Left renal cortex interstitium (tissue), 4 donors: ENCODE measurements at regions not wholly inside any gene's neighbourhood (a gene's known extent, or its start where the extent isn't known, plus 50 kb on each side); places are given as distances from the start of the nearest gene placed in this dataset.
A peak's percentile ranks its signal among the peaks of the same experiment; 100 is the strongest.

ENCODE experiments used
- DNase-seq, 4 donors: peaks; one replicate each; pipeline ENCODE4 v3.0.0-alpha.2; 2013; ENCODE audit warnings: low read depth in 4 of 4, low spot score in 2 of 4, missing footprints in 1 of 4

DNA sequence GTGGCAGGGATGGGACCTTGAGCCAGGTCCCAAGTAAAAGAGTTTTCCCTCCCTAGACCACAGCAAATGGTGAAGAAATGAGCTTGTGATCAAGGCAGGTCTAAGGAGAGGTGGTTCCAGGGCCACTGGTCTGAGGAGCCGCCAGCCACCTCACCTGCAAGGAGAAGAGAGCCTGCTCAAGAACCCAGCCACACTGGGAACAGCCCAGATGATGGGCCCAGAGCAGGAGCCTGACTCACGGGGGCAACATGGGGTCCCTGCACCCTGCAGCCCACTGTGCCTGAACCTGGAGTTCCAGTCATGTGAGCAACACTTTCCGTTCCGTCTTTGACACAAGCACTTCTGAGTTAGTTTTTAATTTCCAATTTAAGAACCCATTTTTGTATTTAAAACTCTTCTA is 204.5 kb upstream of the CDH4 start:
- DNase-seq = no peak

DNA sequence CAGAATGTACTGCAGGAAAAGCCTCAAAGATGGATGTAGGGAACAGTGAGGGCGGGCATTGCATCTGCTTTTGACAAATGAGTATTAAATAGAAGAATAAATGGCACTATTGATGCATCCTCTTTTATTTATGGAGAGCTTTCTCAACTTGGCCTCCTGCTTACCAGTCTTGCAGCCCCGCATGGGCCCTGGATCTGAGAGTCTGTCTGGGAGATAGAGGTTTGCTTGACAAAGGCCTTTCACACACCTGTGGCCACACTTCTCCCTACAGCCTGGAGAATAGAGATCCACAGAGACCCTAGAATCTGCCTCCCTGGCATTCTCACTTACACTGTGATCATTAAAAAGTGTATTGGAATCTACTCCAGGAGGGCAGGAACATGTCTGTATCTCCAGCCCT is 203.8 kb upstream of the CDH4 start:
- DNase-seq = no peak

DNA sequence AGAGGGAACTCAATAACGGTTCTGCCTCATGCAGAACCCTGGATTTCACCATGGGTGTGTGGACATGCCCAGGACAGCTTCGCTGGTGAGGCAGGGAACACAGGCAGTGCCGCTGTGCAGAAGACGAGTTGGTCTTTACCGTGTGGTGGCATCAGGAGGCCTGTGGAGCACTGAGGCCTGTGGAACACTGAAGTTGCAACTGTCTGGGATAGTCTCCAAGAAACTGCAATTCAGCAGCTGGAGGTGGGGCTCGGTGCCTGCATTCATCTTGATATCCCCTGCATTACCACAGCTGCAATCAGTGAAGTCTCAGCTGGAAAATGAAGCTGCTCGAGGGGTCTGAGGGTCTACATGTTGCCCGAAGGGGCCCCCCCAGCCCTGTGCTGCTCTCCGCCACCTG is 202.4 kb upstream of the CDH4 start:
- DNase-seq = no peak

DNA sequence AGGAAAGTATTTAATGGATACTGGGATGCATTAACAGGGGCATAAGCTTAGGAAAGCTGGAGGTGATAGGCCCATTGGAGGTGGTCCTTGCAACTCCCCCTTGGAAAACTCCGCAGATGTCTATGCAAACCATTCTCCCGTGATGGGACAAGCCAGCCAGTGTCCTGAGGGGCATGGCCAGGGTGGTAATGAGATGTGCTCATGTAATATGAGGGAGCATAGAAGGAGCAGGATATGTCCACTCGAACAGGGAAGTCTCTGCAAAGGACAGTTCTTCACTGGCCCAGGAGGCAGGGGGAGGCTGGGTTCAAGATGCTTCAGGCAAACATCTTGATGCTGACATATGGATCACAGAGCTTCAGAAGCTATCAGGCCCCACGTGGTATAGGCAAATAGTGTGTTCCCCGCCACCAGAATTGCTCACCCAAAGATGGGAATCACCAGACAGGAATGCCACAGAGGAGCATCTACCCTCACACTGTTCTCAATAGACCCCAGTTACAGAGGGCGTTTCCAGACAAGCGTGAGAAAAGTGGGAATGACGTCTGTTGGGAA is 201.6 kb upstream of the CDH4 start:
- no peak for DNase-seq

DNA sequence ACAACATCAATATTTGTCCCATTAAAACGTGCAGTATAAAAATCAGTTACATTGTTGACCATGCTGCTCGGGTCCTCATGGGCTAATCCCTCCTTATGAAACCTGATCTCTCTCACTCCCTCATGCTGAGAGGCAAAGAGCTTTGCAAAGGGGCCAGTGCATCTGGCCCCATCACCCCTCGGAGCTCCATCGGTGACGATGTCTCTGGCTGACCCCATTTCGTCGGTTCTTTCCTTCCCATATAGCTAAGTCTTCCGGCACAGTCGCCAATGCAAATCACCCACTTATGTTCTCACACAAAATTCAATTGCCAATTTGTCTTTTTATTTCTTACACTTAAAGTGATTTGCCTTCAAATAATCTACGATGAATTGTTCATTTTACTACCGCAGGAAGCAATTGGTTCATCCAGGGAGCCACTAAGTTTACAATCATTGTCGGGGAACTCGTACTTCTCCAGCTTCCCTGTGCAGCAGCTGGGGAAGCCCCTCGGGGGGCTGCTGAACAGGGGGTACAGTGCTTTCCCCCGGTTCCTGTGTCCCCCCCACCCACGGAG is 199.8 kb upstream of the CDH4 start:
- DNase-seq = no peak

DNA sequence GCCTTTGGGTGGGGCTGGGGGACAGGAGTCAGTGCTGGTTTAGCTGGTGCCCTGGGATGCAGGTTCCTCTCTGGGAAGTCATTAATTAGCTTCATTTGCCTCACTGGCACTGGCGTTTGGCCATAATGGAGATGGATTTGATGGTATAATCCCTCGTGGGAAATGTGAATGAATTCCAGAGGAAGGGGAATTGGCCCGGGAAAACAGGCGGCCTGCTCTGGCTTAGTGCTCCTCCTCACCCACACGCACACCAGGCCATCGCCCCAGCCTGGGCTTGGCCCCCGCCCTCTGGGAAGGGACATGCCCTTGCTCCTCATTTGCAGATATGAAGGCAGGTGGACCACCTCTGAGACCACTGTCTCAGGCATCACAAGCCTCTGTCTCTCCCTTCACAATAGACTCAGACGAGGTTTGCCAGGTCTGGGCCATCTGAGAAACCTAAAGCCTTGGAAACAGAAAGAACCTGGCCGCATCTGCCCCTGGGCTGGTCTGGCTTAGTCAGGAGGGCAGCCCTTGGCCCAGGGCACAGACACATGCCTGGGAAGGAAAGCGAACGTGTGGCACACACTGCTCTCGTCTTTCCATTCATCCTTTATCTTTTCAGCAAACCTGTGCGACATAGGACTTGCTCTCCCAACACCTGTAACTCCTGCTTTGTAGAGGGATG is 199.2 kb upstream of the CDH4 start:
- DNase-seq = no peak

DNA sequence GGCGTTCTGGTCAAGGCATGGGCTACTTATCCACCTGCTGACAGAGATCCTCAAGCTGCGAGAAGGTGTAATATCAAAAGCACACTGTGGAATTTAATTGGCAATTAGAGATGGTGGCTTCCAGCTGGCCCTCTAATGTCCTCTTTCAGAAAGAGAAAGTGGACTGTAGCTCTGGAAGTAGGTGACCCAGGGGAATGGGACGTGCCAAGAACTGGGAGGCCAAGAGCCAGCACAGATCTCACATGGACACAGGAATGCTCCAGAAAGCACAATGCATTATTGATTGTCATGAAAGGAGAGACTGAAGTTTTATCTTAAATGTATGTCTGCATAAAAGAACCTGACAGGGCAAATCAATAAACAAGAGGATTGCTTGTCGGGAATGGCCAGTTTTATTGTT is 198.6 kb upstream of the CDH4 start:
- no peak for DNase-seq

DNA sequence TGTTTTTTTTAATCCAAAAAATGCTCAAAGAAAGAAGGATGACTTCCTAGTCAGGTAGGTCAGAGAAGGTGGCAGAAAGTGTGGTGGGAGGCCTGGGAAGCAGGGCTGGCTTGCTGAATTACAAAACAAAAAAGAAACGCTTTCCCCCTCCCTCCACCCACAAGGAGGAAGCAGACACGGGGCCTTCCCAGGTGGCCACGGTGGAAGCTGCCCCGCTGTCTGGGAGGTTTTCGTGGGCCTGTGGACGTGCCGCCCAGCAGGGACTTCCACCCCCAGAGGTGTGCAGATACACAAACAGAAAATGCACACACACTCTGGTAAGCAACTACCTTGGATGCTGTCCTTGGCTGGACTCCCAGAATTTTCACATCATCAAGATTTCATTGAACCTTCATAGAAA is 198.2 kb upstream of the CDH4 start:
- no peak for DNase-seq

DNA sequence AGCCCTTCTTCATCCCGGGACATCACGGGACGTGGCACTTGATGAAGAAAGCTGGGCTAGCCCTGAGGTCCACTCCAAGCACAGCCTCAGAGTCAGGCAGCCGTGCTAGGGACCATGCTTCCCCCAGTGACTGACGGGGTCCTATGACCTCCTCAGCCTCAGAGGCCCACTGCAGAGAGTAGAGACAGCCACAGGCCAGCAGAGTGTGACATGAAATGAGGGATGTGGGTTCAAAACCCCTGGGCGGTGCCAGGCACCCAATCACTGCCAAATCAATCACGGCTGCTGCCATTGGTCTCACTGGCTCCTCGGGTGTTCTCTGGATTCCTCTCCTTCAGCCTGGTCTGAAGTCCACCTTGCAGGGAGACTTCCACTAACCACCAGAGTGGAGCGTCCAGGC is 197.7 kb upstream of the CDH4 start:
- no peak for DNase-seq

DNA sequence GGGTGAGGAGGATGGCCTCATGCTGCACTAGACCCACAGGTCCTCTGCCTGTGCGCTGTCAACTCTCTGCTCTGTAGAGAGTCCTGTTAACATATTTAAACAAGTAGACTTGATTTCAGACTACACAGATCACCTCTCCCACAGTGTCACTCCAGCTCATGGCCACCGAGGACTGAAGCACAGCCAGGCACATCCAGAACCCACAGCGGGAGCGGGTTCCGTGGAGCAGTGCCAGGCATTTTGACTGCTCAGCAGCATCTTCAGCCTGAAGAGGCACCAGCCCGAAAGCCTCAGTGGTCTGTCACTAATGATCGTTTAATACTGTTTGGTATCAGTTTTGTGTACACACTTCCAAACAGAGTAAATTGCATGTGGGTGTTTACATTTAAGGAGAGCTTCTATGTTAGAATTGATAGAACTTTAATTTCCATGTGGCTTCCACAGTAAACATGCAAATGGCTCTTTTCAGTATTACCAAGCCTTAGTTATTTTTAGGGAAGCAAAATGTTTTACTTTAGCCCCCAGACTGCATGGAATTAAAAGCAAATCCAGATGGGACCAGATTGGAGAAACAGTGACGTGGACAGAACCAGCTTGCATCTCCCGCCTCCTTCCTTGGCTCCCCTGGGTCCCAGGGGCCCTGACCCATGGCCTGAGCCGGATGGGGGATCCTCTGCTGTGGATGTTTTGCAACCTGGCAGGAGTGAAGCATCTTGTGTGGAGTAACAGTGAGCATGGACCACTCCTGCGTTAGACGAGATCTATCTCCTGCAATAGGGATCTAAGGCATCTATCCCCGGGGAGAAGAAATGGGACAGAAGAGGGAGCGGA is 196.7 kb upstream of the CDH4 start:
- no peak for DNase-seq

DNA sequence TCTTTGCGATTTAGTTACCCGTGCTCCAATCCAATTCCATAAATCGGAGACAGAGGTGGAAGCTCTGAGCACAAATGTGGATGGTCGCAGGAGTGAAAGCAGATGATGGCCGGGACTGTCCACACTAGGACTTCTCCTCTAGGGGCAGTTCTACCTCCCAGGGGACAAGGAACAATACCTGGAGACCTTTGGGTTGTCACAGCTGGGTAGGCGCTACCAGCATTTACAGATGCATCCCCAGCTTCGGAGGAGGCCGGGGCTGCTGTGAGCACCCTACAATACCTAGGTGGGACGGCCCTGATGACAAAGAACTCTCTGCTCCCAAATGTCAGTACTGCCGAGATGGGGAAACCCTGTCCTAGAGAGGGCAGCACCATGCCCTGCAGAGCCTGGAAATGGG is 195.9 kb upstream of the CDH4 start:
- DNase-seq = no peak

DNA sequence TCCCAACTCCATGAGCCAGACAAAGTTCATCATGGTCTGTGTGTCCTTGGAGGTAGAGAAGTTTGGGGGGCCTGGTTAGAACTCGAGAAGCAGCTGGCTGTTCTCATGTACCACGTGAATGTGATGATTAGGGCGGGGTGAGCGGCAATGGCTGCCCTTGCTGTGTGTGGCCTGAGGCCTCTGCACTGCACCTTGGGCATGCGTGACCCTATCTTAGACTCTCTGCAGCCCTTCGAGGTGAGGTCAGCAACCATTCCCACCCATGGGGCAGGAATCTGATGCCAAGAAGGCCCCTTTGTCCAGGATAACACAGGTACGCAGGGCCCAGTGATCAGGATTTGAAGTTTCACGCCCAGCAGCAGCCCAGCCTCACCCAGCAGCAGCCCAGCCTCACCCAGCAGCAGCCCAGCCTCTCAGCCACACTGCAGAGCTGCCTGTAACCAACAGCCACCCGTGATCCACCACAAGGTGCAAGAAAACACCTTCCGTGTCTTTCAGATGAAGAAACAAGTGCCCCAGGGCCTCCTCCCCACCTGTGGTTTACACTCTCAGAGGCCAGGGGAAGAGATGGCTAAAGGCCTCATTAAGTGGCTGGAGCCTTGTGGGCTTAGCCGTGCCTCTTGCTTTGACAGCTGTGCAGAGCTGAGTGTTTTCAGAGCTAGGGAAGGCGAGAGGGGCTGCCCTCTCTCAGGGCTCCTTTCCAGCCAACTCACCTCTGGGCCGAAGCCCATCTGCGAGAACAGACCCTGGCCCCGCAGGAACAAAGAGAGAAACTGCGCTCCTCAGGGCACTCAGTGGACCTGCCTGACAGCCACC is 195.2 kb upstream of the CDH4 start:
- DNase-seq = peak in 1 of 4 donors; percentile 4

DNA sequence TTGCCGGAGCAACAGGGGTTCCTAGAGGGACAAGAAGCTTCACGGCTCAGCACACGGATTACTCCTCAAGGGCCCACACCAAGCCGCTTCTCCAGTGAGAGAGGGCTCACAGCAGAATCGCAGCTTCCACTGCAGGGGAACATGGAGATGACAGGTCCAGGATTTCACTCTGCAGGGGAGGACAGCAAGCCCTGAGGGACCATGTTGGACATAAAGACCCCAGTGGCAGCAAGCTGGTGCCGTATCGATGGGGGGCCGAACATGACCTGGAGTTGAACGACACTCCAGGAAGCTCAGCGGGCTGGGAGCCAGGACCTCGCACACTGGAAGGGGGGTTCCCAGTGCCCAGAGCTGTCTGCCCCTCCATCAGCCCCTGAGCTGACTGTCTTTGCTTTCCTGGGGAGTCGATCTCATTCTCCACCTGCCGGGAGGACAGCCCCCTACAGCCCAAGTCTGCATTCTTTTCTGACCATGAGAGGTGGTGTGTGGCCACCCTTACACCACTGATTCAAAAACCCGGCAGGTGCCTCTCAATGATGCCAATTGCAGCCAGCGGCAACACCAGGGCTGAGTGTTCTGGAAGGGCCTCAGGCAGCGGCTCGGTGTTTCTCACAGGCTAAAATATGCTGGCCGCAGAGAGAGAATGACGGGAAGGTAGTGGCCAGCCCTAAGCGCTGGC is 194.5 kb upstream of the CDH4 start:
- no peak for DNase-seq

DNA sequence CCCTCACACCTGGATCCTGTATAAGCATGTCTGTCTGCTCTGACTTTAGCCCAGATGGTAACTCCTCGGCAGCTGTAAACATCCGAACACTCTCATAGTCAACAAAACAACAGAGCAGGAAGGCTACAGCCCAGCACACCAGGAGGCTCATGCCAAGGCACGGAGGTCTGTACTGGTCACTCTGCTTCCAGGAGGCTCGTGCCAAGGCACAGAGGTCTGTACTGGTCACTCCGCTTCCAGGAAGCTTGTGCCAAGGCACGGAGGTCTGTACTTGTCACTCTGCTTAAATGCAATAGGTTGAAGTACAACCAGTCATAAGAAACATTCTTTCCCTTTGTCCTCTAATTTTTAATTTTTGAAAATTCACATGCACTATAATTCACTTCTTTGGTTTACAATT is 190.1 kb upstream of the CDH4 start:
- no peak for DNase-seq

DNA sequence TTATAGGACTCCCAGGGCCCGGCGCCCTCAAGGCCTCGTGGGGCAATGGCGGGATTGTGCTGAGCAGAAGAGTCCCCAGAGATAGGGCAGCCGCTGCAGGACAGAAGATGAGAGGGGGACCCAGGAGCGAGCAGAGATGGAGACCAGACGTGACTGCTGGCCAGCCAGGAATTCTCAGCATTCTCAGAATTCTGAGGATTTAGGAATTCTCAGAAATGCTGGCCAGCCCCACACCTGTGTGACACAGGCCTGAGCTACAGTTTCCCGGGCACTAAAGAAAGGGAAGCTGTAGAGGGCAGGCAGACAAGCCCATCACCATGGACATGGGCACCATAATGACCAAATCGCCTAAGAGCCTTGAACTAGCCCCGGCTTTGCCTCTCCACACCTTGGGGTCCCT is 186.2 kb upstream of the CDH4 start:
- no peak for DNase-seq

DNA sequence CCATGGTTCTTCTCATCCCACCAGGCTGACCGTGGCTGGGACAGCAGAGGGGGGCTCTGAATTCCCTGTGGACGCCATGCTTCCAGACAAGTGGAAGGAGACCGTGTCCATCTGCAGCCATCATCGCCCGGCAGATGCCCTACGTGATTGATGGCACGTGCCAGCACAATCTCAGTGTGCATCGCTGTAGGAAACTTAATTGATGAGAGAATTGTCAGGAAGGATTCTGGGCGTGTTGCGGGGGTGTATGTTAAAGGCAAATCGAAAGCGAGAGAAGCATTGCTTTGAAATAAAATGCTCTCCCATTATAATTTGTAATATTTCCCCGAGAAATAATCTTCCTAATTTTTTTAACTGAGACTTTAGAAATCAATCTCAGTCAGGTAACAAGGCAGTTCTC is 185.5 kb upstream of the CDH4 start:
- no peak for DNase-seq

DNA sequence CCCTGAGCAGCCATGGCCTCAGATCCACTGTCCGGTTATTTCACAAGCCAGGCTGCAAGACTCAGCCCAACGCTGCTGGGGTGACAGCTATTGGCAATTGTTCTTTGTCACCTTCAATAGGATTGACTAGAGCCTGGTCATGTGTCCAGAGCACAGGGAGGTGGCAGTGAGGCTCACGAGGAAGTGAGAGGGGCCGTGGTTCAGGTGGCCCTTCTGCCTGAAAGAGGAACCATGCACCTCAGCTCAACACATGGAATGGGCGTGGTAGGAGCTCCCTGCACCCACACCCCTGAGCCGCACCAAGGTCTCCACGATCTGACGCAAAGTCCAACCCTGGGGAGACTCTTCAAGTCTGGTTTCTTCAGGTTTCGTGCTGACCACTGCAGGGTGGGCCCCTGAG is 184.8 kb upstream of the CDH4 start:
- no peak for DNase-seq

DNA sequence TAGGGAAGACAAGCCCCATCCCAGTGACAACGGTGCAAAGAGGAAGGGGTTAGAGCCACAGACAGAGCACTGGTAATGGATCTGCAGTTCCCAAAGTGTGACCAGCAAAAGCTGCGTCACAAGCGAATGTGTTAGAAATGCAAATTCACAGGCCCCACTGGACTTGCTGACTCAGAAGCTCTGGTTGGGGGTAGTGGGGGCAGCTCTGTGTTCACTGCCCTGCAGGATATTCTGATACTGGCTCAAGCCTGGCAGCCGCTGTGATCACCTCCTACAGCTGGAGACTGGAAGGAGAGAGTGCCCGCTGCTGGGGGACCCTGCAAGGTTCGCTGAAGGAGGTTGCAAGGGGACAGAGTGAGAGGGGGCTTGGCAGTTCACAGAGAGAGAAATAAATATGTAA is 179.7 kb upstream of the CDH4 start:
- DNase-seq = no peak

DNA sequence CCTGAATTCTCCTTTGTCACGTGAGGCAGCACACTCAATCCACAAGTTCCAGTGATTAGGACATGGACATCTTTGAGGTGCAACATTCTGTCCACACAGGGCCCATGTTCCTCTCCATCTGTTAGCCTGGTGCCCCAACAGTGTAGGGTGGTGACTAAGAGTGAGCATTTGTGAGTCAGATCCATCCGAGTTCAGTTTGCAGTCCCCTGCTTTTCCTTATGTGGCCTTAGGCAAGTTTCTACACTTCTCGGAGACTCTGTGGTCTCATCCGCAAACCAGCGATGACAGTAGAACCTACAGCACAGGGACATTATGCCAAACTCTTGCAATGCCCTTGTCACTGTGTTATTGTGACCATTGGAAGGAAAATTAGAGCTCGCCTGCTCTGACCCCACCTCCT is 178.7 kb upstream of the CDH4 start:
- no peak for DNase-seq

DNA sequence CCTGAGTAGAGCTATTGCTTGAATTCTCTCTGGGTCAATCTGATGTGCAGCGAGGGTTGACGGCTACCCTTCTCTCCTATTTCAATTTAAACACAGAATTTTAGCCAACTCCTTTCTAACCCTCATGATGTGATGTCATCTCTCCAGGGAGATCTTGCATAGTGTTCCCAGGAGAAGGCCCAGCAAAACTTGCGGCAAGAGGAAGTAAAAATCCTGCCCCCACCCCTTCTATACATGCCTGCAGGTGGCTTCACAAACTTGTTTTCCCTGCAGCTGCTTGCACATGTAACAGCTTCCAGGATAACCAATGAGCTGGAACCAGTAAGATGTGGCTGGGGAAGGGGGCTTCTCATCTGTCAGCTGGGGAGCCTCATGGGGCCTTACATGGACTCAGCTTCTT is 169.3 kb upstream of the CDH4 start:
- DNase-seq = no peak
